ENCODE measurements at regions not wholly inside any gene's neighbourhood (a gene's known extent, or its start where the extent isn't known, plus 50 kb on each side); places are given as distances from the start of the nearest gene placed in this dataset.

DNA sequence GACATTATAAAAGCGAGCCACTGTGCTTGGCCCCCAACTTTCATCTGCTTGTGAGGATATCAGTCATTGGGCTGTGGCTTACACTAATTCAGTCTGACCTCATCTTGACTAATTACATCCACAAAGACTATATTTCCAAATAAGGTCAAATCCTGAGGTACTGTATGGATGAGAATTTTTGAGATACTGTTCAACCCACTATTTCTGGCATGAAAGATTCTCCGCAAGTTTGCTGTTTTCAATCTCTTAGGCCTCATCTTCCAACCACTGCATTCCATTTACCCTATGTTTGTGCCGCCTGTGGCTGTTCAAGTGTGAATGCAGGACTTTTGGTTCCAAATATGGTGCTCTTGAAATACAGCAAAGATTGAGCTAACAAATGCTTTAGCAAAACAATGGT, 400.9 kb upstream of the SGCD start:
- no peaks in the 10 kb centered on the region for H4K20me1 ChIP-seq (replicated peaks in 1 of 2; ENCODE audit: control insufficient read depth in 1 of 2, insufficient read depth in 2 of 2, low read length in 2 of 2)
- H3K27ac ChIP-seq (ENCODE audit: low read depth, low read length) = no peak overlapping the region
- H2AFZ ChIP-seq (ENCODE audit: low read length) = no peak overlapping the region
- no peaks in the 10 kb centered on the region for H3K23me2 ChIP-seq (ENCODE audit: low read depth, low read length)
- DNase-seq (ENCODE audit: low read depth in 1 of 2, low spot score in 2 of 2) (no peak), FAIRE-seq (no peak)
- H2BK15ac ChIP-seq (ENCODE audit: low read length) = no peak overlapping the region
- 95% methylated on average over 3 of the region's 3 CpGs; no CpG with 5 or more reads in 1 of the 2 experiments for WGBS, 2 experiments (ENCODE audit: extremely low coverage in 1 of 2, insufficient coverage in 1 of 2, insufficient read length in 1 of 2, insufficient replicate concordance in 2 of 2, low coverage in 1 of 2, low lambda C conversion rate in 2 of 2, missing lambda C conversion rate in 1 of 2)
- no peak overlapping the region for H4K8ac ChIP-seq (ENCODE audit: extremely low read depth, insufficient read depth, low read length)
- H3K9me3 ChIP-seq (ENCODE audit: insufficient read depth in 2 of 2, low read depth in 1 of 2, low read length in 1 of 2) = 0 out of 4 replicates have a peak, but pooled peaks cover 0 to 3% of the 10 kb centered on the region in 2 experiments
- no peak overlapping the region for H3K4ac ChIP-seq (replicated peaks; ENCODE audit: insufficient read length, low read depth, low read length)
- no peak overlapping the region for H3K23ac ChIP-seq (ENCODE audit: insufficient read length)
- peaks cover 0 to 4% (median 2%) of the 10 kb centered on the region in 4 experiments; a peak in 3 of 7 replicates for H3K4me1 ChIP-seq (replicated peaks in 1 of 4; ENCODE audit: control insufficient read depth in 3 of 4, insufficient read depth in 4 of 4, low read length in 3 of 4)
- no peak overlapping the region for H2BK12ac ChIP-seq (ENCODE audit: low read depth, low read length)
- H2AK5ac ChIP-seq (ENCODE audit: low read depth, low read length) = no peak overlapping the region
- H3K79me1 ChIP-seq (ENCODE audit: low read depth, low read length) = no peaks in the 10 kb centered on the region
- no peak overlapping the region for H4K91ac ChIP-seq (replicated peaks; ENCODE audit: insufficient read length, low read length)
- H2BK20ac ChIP-seq (ENCODE audit: low read length) = no peak overlapping the region
- H3K36me3 ChIP-seq (ENCODE audit: control insufficient read depth in 2 of 4, insufficient read depth in 4 of 4, low read length in 3 of 4) = no peaks in the 10 kb centered on the region
- H3K4me2 ChIP-seq (ENCODE audit: insufficient read depth in 1 of 2, low read depth in 2 of 2, low read length in 2 of 2) = no peak overlapping the region
- no peaks in the 10 kb centered on the region for H3K27me3 ChIP-seq (replicated peaks in 1 of 4; ENCODE audit: control insufficient read depth in 3 of 4, extremely low read depth in 1 of 4, insufficient read depth in 3 of 4, low read length in 3 of 4)
- no peak overlapping the region for H4K5ac ChIP-seq (ENCODE audit: insufficient read length, low read depth, low read length)
- no peak overlapping the region for H3K9ac ChIP-seq (replicated peaks in 1 of 4; ENCODE audit: extremely low read depth in 1 of 4, low read depth in 3 of 4, low read length in 3 of 4)
- no peaks in the 10 kb centered on the region for H3K79me2 ChIP-seq (ENCODE audit: control insufficient read depth in 1 of 2, insufficient read depth in 2 of 2, low read length in 2 of 2)
- H2BK120ac ChIP-seq (replicated peaks; ENCODE audit: low read depth, low read length) = no peak overlapping the region
- no peak overlapping the region for H3K14ac ChIP-seq (ENCODE audit: insufficient read length)
- H3K18ac ChIP-seq (ENCODE audit: extremely low read depth, low read length) = no peak overlapping the region
- H2BK5ac ChIP-seq (ENCODE audit: low read depth, low read length) = no peak overlapping the region
- H3K56ac ChIP-seq (replicated peaks; ENCODE audit: insufficient read length, low read depth, low read length) = no peak overlapping the region
- no peak overlapping the region for H3K4me3 ChIP-seq (ENCODE audit: extremely low read depth in 1 of 4, insufficient read depth in 2 of 4, low read depth in 3 of 4, low read length in 4 of 4)
- POLR2A ChIA-PET (ENCODE audit: partially characterized antibody) = no interaction called here
- CTCF ChIA-PET (ENCODE audit: partially characterized antibody) = interaction anchor here (1.4 kb wide), 1 partner anchor 19 kb away, joined by 4 read pairs; no protein-coding TSS in a partner anchor
- no peak for TF ChIP-seq BCL11A (IDR thresholded peaks at IDR 0.05; ENCODE audit: low read depth in 2 of 2, low read length in 2 of 2)
- TF ChIP-seq HDAC2 (IDR thresholded peaks at IDR 0.05; ENCODE audit: borderline replicate concordance in 1 of 2, low read depth in 2 of 2, low read length in 2 of 2) = no peak
- TF ChIP-seq, protein P1, sequence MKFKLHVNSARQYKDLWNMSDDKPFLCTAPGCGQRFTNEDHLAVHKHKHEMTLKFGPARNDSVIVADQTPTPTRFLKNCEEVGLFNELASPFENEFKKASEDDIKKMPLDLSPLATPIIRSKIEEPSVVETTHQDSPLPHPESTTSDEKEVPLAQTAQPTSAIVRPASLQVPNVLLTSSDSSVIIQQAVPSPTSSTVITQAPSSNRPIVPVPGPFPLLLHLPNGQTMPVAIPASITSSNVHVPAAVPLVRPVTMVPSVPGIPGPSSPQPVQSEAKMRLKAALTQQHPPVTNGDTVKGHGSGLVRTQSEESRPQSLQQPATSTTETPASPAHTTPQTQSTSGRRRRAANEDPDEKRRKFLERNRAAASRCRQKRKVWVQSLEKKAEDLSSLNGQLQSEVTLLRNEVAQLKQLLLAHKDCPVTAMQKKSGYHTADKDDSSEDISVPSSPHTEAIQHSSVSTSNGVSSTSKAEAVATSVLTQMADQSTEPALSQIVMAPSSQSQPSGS (IDR thresholded peaks at IDR 0.05; ENCODE audit: low read length) = no peak
- TF ChIP-seq POU5F1 (IDR thresholded peaks at IDR 0.05; ENCODE audit: low read depth, low read length) = no peak
- no peak for TF ChIP-seq RXRA (IDR thresholded peaks at IDR 0.05; ENCODE audit: insufficient read depth, low read depth, low read length)
- no peak for TF ChIP-seq BACH1 (IDR thresholded peaks at IDR 0.05; ENCODE audit: low read length)

All from H1 (cell line).